GM18498 (cell line): ENCODE measurements at regions not wholly inside any gene's neighbourhood (a gene's known extent, or its start where the extent isn't known, plus 50 kb on each side); places are given as distances from the start of the nearest gene placed in this dataset.

ENCODE experiments used
- ATAC-seq: cut with Tn5 transposase; IDR thresholded peaks from one replicate; pipeline ENCODE4 v1.9.1; 2021; ENCODE audit warnings: mild to moderate bottlenecking, moderate library complexity; ENCODE audit not compliant: unreplicated experiment

DNA sequence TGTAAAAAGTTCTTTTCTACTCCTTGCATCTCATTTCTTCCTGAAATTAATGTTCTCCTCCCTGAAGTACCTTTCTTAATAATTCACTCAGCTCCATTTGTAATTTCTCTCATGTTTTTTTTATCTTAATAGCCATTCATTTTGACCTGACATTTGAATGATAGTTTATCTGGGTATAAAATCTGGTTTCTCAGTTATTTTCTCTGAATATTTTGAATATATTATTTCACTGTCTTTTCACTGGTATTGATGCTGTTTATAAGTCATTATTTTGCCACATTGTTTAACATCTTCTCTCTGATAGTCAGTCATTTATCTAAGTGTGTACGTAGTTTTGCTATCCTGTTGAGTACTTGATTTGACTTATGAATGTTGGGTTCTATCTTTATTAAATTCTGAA lies 68.8 kb upstream of the ARHGAP18 start:
- ATAC-seq = no peak

DNA sequence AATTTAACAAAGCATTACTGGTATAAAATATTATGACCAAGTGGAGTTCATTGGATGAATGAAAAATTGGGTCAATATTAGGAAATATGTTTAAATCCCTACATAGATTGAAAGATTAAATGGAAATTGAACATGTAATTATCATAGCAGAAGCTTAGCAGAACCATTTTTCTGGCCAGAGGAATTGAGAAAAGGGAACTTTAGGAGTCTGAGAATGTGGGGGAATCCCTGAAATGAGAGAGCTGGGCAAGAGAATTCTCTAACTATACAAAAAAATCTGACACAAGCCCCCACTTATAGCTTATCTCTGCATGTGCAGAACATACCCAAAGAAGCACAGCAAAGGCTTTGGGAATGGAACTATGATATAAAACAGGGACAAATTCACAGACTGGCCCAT lies 67.4 kb upstream of the ARHGAP18 start:
- no peak for ATAC-seq

DNA sequence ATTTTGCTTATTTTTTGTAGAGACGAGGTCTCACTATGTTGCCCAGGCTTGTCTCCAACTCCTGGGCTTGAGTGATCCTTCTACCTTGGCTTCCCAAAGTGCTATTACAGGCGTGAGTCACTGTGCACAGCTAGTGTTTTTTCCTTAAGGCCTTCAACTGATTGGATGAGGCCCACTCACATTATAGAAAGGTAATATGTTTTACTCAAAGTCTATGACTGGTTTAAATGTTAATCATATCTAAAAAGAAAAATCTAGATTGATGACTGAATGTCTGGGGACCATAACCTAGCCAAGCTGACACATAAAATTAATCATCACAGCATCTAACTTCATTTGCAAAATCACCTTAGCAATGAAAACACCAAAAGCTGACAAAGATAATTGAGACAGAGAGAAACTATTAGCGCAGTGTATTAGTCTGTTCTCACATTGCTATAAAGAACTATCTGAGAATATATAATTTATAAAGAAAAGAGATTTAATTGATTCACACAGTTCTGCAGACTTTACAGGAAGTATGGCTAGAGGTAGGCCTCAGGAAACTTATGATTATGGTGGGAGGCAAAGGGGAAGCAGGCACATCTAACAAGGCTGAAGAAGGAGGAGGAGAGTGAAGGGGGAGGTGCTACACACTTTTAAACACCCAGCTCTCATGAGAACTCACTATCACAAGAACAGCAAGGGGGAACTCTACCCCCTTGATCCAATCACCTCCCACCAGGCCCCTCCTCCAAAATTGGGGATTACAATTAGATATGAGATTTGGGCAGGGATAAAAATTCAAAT lies 66.8 kb upstream of the ARHGAP18 start:
- no peak for ATAC-seq

DNA sequence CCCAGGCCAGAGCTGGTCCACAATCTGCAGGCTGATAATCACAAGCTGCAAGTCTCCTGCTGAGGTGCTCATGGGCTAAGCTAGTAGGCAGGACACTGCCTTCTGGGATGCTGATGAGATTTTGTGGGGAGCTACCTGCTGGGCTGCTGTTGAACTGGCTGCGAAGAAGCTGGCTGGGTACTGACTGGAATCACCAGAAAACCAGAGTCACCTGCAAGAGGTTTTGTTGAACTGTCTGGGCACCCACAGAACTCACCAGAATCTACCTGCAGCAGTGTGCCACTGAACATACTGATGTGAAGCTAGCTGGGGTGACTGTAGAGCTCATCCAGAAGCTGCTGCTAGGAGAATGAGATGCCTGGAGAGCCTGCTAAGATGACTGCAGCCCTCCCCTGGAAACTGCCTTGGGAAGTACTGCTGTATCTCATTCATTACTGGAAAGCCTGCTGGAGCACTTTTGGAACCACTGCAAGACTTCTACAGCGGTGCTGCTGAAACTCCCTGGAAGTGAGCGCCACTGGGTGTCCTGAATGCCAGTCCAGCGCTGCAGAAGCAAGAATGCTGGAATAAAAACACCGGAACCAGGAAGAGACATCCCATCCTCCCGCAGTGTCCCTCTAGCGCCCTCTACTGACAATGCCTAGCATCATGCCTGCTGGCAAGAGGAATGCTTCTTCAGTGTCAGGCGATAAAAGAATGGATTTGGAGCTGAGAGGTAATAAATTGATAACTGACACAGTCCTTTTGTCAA lies 64.9 kb upstream of the ARHGAP18 start:
- no peak for ATAC-seq

DNA sequence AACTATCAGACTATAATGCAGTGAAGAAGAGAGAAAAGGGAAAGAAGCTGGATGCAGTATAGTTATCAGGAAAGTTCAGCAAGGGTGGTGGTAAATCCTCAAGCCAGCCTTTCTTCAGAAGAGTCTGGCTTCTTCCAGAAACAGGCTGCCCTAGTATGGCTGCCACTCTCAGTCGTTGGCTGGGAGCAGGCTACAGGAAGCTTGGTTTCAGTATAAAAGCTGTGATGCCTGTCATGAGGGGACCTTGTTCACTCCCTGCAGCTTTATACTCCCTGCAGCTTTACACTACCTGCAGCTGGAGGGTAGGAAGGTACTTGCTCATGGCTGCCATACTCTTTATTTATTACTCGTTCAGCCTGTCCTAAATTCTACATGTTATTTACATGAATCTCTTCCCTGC lies 63.3 kb upstream of the ARHGAP18 start:
- ATAC-seq = no peak

DNA sequence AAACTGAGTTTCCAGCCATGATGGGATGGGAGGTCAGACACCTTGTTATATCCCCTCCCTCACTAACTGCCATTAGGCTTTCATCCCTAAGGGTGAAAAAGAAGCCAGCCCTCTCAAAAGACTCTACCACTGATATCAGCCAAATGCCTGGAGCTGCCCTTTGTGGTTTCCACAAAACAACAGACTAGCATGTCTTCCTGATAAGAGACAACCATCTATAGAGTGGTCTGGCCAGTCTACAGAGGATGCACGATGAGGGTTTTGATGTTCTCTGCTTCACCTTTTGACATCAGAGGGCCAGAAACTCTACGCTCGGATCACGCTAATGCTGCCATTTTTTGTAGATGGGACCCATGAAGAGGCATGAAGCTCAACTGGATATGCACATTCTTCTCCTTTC lies 61.7 kb upstream of the ARHGAP18 start:
- no peak for ATAC-seq

DNA sequence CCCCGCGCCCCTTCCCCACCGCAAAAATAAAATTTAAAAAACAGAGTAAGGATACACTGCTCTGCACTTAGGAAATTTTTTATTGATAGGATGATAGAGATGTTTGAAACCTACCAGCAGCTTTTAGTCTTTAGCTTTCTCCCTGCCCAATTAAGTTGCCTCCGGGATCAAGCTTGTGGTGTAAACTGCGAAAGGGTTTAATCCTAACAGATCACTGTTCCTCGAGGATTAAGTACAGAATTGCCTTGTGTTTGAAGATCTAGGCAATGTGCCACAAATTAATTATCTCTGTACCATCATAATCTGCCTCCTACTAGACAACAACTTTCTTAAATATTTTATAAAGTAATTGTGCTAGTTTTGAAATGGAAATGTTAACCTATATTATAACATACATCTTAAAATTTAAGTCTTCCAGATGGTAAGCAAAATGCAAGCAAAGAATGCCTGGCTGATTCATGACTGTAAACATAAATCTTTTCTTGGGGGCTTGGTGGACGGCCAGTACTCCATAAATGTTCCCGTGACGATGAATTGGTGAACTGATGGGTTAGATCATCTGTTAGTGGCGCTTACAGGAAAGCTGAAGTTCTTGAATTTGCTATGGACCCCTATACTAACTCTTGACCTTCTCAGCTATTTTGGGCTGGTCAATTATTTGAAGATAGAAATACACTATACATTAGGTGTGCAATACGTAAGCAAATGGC lies 58.0 kb upstream of the ARHGAP18 start:
- ATAC-seq = no peak

DNA sequence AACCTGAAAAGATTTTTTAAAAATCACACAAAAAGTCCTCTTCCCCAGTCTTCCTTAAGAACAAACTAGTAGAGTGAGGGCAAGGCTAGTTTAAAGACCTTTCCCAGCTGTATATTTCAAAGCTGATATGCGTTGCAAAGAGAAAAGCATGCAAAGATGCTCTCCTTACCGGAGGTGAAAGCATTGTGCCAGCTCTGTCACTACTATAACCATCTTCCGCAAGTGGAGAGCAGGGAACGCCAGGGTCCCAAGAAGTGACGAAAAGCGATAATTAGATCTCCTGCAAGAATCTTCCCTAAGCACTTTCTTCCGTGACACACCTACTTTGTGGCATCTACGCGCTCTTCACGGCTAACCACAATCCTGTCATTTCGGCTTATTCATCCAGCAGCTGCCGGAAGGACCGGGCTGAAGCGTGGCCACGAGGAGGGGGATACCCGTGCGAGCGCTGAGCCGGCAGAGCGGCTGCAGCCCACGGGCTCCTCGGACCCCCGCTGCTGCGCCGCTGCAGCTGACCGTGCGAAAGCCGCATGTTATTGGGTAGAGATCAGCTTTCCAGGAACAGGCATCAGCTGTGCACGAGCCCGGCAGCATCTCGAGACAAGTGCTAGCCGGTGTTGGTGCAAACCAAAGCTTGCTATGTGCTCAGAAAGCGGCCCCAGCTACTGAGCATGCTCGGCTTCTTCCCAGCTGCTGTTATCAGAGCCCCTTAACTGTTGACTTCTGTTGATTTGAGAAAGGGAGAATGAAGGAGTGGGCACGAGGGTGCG lies 57.2 kb upstream of the ARHGAP18 start:
- peak; percentile 83 for ATAC-seq

DNA sequence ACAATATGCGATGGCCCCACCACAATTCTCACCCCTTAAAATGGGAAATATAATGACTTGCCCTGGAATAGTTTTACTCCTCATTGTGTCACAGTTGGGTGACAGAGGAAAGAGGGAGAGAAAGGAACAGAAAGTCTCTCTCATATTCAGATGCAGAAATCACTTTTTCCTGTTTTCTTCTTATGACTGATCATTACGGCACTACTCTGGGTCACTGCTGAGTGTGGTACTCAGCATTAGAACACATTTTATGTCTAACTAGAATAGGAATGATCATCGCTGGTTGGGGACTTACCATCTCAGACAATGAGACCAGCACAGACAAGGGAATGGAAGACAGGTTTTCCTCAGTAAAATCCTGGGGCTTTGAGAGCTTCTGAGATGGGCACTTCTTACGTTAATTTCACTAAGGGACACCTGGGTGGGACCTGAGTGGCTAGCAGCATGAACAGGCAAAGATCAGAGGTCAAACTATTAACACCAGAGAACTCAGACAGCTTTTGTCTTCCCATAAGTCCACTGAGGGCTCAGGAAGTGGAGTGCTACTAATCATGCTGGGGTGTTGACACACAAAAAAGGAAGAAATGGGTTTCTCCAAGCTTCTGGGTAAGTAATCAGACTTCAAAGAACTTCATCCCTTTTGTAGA lies 54.9 kb upstream of the ARHGAP18 start:
- no peak for ATAC-seq

DNA sequence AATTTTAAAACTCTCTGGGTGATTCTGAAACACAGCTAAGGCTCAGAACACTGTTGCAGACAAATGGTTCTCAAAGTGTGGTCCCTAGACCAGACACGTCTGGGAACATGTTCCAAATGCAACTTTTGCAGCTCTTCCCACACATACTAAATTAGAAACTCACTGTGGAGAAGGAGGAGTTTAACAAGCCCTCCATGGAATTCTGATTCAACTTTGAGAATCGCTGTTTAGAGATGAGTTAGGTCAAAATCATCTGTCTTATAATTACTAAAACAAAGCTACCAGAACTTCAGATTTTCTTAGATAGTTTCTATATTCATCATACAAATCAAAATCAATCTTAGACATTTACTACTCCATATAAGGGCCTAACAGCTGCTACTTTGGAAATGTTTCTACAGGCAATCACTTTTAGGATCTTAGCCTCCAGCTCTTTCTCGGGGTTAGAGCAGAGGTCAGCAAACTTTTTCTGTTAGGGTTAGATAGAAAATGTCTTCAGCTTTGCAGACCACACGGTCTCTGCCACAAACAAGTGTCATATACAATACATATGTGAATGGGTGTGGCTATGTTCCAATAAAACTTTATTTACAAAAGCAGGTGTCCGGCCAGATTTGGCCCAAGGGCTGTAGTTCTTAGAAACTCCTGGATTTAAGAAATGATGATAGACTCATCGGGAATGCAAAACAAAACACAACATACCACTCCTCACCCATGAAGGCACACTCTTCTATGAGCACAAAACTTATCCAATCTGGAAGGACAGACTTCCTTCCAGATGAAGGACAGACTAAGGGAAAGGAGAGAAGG lies 50.0 kb upstream of the ARHGAP18 start:
- no peak for ATAC-seq
